H1 (cell line): ENCODE measurements at regions not wholly inside any gene's neighbourhood (a gene's known extent, or its start where the extent isn't known, plus 50 kb on each side); places are given as distances from the start of the nearest gene placed in this dataset.

Experiments used
- CTCF ChIA-PET: fragments of 300-600 bp; sonication (Branson Sonifier 250); formaldehyde crosslinking; loops from one replicate; lab custom pipeline; 2021; ENCODE audit not compliant: partially characterized antibody; lab: Charles Lee
- POLR2A ChIA-PET: fragments of 300-600 bp; sonication (Branson Sonifier 250); formaldehyde crosslinking; loops from one replicate; lab custom pipeline; 2021; ENCODE audit warnings: inconsistent platforms; ENCODE audit not compliant: partially characterized antibody; lab: Charles Lee
- DNase-seq, 2 experiments: peaks; one replicate each; pipeline versions ENCODE4 v3.0.0 to v3.0.0-alpha.2; 2010 to 2022; ENCODE audit warnings: low spot score in 2 of 2, low read depth in 1 of 2, mixed read lengths in 1 of 2
- FAIRE-seq: peaks from 2 replicates; lab custom pipeline; 2011; peaks lifted over from hg19 to GRCh38; lab: Jason Lieb, UNC
- H2AFZ ChIP-seq: 2 replicates; pipeline ENCODE4 v1.8.1; 2012; ENCODE audit warnings: low read length, inconsistent platforms
- H2AK5ac ChIP-seq: 2 replicates; pipeline ENCODE4 v1.6.1; 2013; ENCODE audit warnings: low read depth, low read length
- H2BK120ac ChIP-seq: replicated peaks from 2 replicates; pipeline ENCODE3; 2013; ENCODE audit warnings: low read depth, low read length, inconsistent platforms
- H2BK12ac ChIP-seq: 2 replicates; pipeline ENCODE4 v1.6.1; 2013; ENCODE audit warnings: low read depth, low read length
- H2BK15ac ChIP-seq: 2 replicates; pipeline ENCODE4 v1.6.1; 2013; ENCODE audit warnings: low read length
- H2BK20ac ChIP-seq: 2 replicates; pipeline ENCODE4 v1.6.1; 2013; ENCODE audit warnings: low read length
- H2BK5ac ChIP-seq: 2 replicates; pipeline ENCODE4 v1.6.1; 2013; ENCODE audit warnings: low read depth, low read length
- H3K14ac ChIP-seq: 2 replicates; pipeline ENCODE4 v1.6.1; 2013; ENCODE audit warnings: inconsistent platforms; ENCODE audit not compliant: insufficient read length
- H3K18ac ChIP-seq: 2 replicates; pipeline ENCODE4 v1.6.1; 2013; ENCODE audit warnings: low read length; ENCODE audit errors: extremely low read depth
- H3K23ac ChIP-seq: 2 replicates; pipeline ENCODE4 v1.6.1; 2013; ENCODE audit warnings: inconsistent platforms; ENCODE audit not compliant: insufficient read length
- H3K23me2 ChIP-seq: 2 replicates; pipeline ENCODE4 v1.6.1; 2013; ENCODE audit warnings: low read depth, low read length
- H3K27ac ChIP-seq: 2 replicates; pipeline ENCODE4 v1.6.1; 2011; ENCODE audit warnings: low read depth, low read length, inconsistent platforms
- H3K27me3 ChIP-seq, 4 experiments: replicated peaks in 1 of 4; 1 replicate in 1 of 4; 2 replicates in 3 of 4; pipeline versions ENCODE4 v1.6.1 to v1.8.1; 2011 to 2013; ENCODE audit warnings: low read length in 3 of 4, mild to moderate bottlenecking in 3 of 4, inconsistent platforms in 2 of 4, mixed read lengths in 2 of 4, moderate library complexity in 1 of 4; ENCODE audit not compliant: control insufficient read depth in 3 of 4, insufficient read depth in 3 of 4; ENCODE audit errors: extremely low read depth in 1 of 4
- H3K36me3 ChIP-seq, 4 experiments: 2 replicates each; pipeline versions ENCODE4 v1.6.1 to v1.8.1; 2011 to 2013; ENCODE audit warnings: mild to moderate bottlenecking in 4 of 4, low read length in 3 of 4, moderate library complexity in 2 of 4, control low read depth in 1 of 4, inconsistent platforms in 1 of 4; ENCODE audit not compliant: insufficient read depth in 4 of 4, control insufficient read depth in 2 of 4
- H3K4ac ChIP-seq: replicated peaks from 2 replicates; pipeline ENCODE3; 2013; ENCODE audit warnings: low read length, low read depth, mixed read lengths, inconsistent platforms; ENCODE audit not compliant: insufficient read length
- H3K4me1 ChIP-seq, 4 experiments: replicated peaks in 1 of 4; 1 replicate in 1 of 4; 2 replicates in 3 of 4; pipeline versions ENCODE4 v1.6.1 to v1.8.1; 2011 to 2013; ENCODE audit warnings: low read length in 3 of 4, inconsistent platforms in 2 of 4, mixed read lengths in 1 of 4; ENCODE audit not compliant: insufficient read depth in 4 of 4, control insufficient read depth in 3 of 4
- H3K4me2 ChIP-seq, 2 experiments: 2 replicates each; pipeline versions ENCODE4 v1.6.1 to v1.8.1; 2011 to 2013; ENCODE audit warnings: low read depth in 2 of 2, low read length in 2 of 2, control low read depth in 1 of 2, inconsistent platforms in 1 of 2, mild to moderate bottlenecking in 1 of 2; ENCODE audit not compliant: insufficient read depth in 1 of 2
- H3K4me3 ChIP-seq, 4 experiments: fragments of 200-600, 300-600 bp in 1 of 4; sonication (generic), shearing (Covaris generic), sonication (Bioruptor Twin) in 1 of 4; 2 replicates each; pipeline versions ENCODE4 v1.5.1 to v1.8.1; 2011 to 2016; ENCODE audit warnings: low read length in 4 of 4, low read depth in 3 of 4, control low read depth in 2 of 4, inconsistent platforms in 2 of 4, mild to moderate bottlenecking in 2 of 4, mixed read lengths in 1 of 4, moderate library complexity in 1 of 4; ENCODE audit not compliant: insufficient read depth in 2 of 4; ENCODE audit errors: extremely low read depth in 1 of 4
- H3K56ac ChIP-seq: replicated peaks from 2 replicates; pipeline ENCODE3; 2013; ENCODE audit warnings: low read depth, mild to moderate bottlenecking, mixed read lengths, low read length, inconsistent platforms; ENCODE audit not compliant: insufficient read length
- H3K79me1 ChIP-seq: 2 replicates; pipeline ENCODE4 v1.6.1; 2013; ENCODE audit warnings: low read depth, low read length, control low read depth
- H3K79me2 ChIP-seq, 2 experiments: 2 replicates each; pipeline versions ENCODE4 v1.6.1 to v1.8.1; 2012 to 2013; ENCODE audit warnings: low read length in 2 of 2, mild to moderate bottlenecking in 2 of 2, inconsistent platforms in 1 of 2; ENCODE audit not compliant: insufficient read depth in 2 of 2, control insufficient read depth in 1 of 2
- H3K9ac ChIP-seq, 4 experiments: replicated peaks in 1 of 4; 1 replicate in 1 of 4; 2 replicates in 3 of 4; pipeline versions ENCODE4 v1.6.1 to v1.8.1; 2011 to 2013; ENCODE audit warnings: low read depth in 3 of 4, low read length in 3 of 4, control low read depth in 2 of 4, mild to moderate bottlenecking in 2 of 4, moderate library complexity in 2 of 4, inconsistent platforms in 1 of 4; ENCODE audit errors: extremely low read depth in 1 of 4
- H3K9me3 ChIP-seq, 2 experiments: 2 replicates each; pipeline versions ENCODE4 v1.6.1 to v1.8.1; 2012 to 2013; ENCODE audit warnings: mild to moderate bottlenecking in 2 of 2, moderate library complexity in 2 of 2, control low read depth in 1 of 2, inconsistent platforms in 1 of 2, low read depth in 1 of 2, low read length in 1 of 2, mixed read lengths in 1 of 2; ENCODE audit not compliant: insufficient read depth in 2 of 2
- H4K20me1 ChIP-seq, 2 experiments: replicated peaks in 1 of 2; 2 replicates each; pipeline versions ENCODE3 to v1.8.1; 2011 to 2013; ENCODE audit warnings: inconsistent platforms in 2 of 2, low read length in 2 of 2, mild to moderate bottlenecking in 1 of 2; ENCODE audit not compliant: insufficient read depth in 2 of 2, control insufficient read depth in 1 of 2
- H4K5ac ChIP-seq: 2 replicates; pipeline ENCODE4 v1.6.1; 2013; ENCODE audit warnings: low read length, low read depth, mixed read lengths, inconsistent platforms; ENCODE audit not compliant: insufficient read length
- H4K8ac ChIP-seq: 2 replicates; pipeline ENCODE4 v1.8.0; 2013; ENCODE audit warnings: mild to moderate bottlenecking, moderate library complexity, low read length, inconsistent platforms; ENCODE audit not compliant: insufficient read depth; ENCODE audit errors: extremely low read depth
- H4K91ac ChIP-seq: replicated peaks from 2 replicates; pipeline ENCODE3; 2013; ENCODE audit warnings: low read length, mixed read lengths, inconsistent platforms; ENCODE audit not compliant: insufficient read length
- BACH1 ChIP-seq: IDR thresholded peaks from 2 replicates; pipeline ENCODE4 v1.6.1; 2012; ENCODE audit warnings: low read length, improper control_type of control experiment
- CBX5 ChIP-seq: fragments of 300-800, 300-1000 bp; sonication (generic); IDR thresholded peaks from 2 replicates; pipeline ENCODE4 v1.7.1; 2016; ENCODE audit warnings: antibody characterized with exemption, low read length, low read depth
- TEAD4 ChIP-seq: IDR thresholded peaks from 2 replicates; pipeline ENCODE4 v1.6.1; 2012; ENCODE audit warnings: low read depth, low read length, inconsistent platforms, mixed read lengths

DNA sequence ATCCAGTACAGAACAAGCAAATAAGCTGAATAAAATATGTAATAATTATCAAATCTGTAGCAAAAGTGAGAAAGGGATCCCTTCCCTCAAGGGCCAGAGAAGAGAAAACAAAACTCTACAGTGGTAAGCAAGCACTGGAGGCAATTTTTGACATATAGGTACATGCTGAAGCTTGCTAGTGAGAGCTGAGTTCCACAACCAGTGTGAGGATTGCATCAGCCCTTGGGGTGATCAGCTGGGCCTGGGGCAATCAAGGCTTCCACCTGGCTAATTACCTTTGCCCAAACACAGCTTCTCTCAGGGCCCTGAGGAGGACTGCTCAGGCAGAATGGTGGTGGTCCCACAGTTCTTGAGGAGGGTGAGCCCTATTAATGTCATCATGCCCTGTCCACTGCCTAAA is 134.4 kb upstream of the DLX6 start:
- Histone ChIP-seq H4K5ac (no peak overlapping the region), H2AK5ac (no peak overlapping the region), H3K14ac (no peak overlapping the region), H3K9me3 (no peaks in the 10 kb centered on the region), H3K27ac (no peak overlapping the region), H2AFZ (no peak overlapping the region), H3K18ac (no peak overlapping the region), H3K4me2 (no peak overlapping the region), H3K56ac (no peak overlapping the region), H3K36me3 (no peaks in the 10 kb centered on the region), H3K23ac (no peak overlapping the region), H4K20me1 (no peaks in the 10 kb centered on the region), H4K91ac (no peak overlapping the region), H3K27me3 (no peaks in the 10 kb centered on the region), H2BK15ac (no peak overlapping the region), H2BK5ac (no peak overlapping the region), H3K79me1 (no peaks in the 10 kb centered on the region), H3K23me2 (no peaks in the 10 kb centered on the region), H3K9ac (no peak overlapping the region), H3K4me3 (no peak overlapping the region), H3K4me1 (no peaks in the 10 kb centered on the region), H3K79me2 (no peaks in the 10 kb centered on the region), H3K4ac (no peak overlapping the region), H2BK20ac (no peak overlapping the region), H4K8ac (no peak overlapping the region), H2BK120ac (no peak overlapping the region), H2BK12ac (no peak overlapping the region)
- TF ChIP-seq TEAD4, result no peak
- no peak for TF ChIP-seq BACH1
- no peak for TF ChIP-seq CBX5
- FAIRE-seq, result no peak
- ChIA-PET CTCF (interaction anchor here (1.4 kb wide), 1 partner anchor 157 kb away, joined by 5 read pairs; no protein-coding TSS in a partner anchor), POLR2A (no interaction called here)
- no peak for DNase-seq
